Sigmoid colon (tissue), 4 donors: ENCODE measurements at regions not wholly inside any gene's neighbourhood (a gene's known extent, or its start where the extent isn't known, plus 50 kb on each side); places are given as distances from the start of the nearest gene placed in this dataset.
"Not testable (repeated sequence)": the region's sequence is repeated elsewhere in the genome, so short reads cannot be mapped to it uniquely, and the experiment has no call there.

Experiments used
- CTCF ChIP-seq, 4 experiments: fragments of 450-650 bp in 3 of 4; fragments of 200-600 bp in 1 of 4; IDR thresholded peaks; one replicate each; pipeline ENCODE4 v1.5.1; 2016 to 2019; ENCODE audit warnings: antibody characterized with exemption in 4 of 4, mild to moderate bottlenecking in 3 of 4, moderate library complexity in 2 of 4
- EP300 ChIP-seq, 4 donors: sonication (generic); formaldehyde crosslinking; IDR thresholded peaks; one replicate each; pipeline ENCODE4 v1.6.1; 2017; ENCODE audit warnings: antibody characterized with exemption in 4 of 4
- POLR2A ChIP-seq, 2 donors: fragments of 450-650 bp; IDR thresholded peaks; one replicate each; pipeline ENCODE4 v1.6.1; 2016; ENCODE audit warnings: antibody characterized with exemption in 2 of 2, mild to moderate bottlenecking in 2 of 2, moderate library complexity in 2 of 2

- TF ChIP-seq CTCF, POLR2A, EP300 (IDR thresholded peaks at IDR 0.05): not testable (repeated sequence)
Measured at GRCh38 chr15:85201118-85201793, 179.1 kb upstream of the AKAP13 start.
